AG10803 (cell line): ENCODE measurements at regions not wholly inside any gene's neighbourhood (a gene's known extent, or its start where the extent isn't known, plus 50 kb on each side); places are given as distances from the start of the nearest gene placed in this dataset.

Experiments used
- DNase-seq: peaks from one replicate; pipeline ENCODE4 v3.0.0; 2010; ENCODE audit warnings: low read depth
- H3K4me3 ChIP-seq: 2 replicates; pipeline ENCODE4 v1.5.1; 2011; ENCODE audit warnings: mild to moderate bottlenecking, low read length, control low read depth
- TF ChIP-seq, protein P1 (sequence below): conservative IDR thresholded peaks from 2 replicates; pipeline ENCODE4 v1.5.1; 2011; ENCODE audit warnings: mild to moderate bottlenecking, low read length, control low read depth, inconsistent platforms

- TF ChIP-seq, protein P1, sequence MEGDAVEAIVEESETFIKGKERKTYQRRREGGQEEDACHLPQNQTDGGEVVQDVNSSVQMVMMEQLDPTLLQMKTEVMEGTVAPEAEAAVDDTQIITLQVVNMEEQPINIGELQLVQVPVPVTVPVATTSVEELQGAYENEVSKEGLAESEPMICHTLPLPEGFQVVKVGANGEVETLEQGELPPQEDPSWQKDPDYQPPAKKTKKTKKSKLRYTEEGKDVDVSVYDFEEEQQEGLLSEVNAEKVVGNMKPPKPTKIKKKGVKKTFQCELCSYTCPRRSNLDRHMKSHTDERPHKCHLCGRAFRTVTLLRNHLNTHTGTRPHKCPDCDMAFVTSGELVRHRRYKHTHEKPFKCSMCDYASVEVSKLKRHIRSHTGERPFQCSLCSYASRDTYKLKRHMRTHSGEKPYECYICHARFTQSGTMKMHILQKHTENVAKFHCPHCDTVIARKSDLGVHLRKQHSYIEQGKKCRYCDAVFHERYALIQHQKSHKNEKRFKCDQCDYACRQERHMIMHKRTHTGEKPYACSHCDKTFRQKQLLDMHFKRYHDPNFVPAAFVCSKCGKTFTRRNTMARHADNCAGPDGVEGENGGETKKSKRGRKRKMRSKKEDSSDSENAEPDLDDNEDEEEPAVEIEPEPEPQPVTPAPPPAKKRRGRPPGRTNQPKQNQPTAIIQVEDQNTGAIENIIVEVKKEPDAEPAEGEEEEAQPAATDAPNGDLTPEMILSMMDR, result no peak
- H3K4me3 ChIP-seq, result no peak overlapping the region
- DNase-seq, result no peak
Observed at GRCh38 chr1:22236900-22237299, 94.0 kb upstream of the WNT4 start.

- no peak for DNase-seq
- H3K4me3 ChIP-seq, result no peak overlapping the region
- TF ChIP-seq, protein P1, result no peak
Observed at GRCh38 chr1:22237433-22238093, 94.7 kb upstream of the WNT4 start.

- TF ChIP-seq, protein P1, result no peak
- no peak for DNase-seq
- no peak overlapping the region for H3K4me3 ChIP-seq
Observed at GRCh38 chr1:22238356-22239224, 95.7 kb upstream of the WNT4 start.

- H3K4me3 ChIP-seq, result no peak overlapping the region
- TF ChIP-seq, protein P1, result no peak
- DNase-seq, result no peak
Observed at GRCh38 chr1:22239378-22239777, 96.5 kb upstream of the WNT4 start.

DNA sequence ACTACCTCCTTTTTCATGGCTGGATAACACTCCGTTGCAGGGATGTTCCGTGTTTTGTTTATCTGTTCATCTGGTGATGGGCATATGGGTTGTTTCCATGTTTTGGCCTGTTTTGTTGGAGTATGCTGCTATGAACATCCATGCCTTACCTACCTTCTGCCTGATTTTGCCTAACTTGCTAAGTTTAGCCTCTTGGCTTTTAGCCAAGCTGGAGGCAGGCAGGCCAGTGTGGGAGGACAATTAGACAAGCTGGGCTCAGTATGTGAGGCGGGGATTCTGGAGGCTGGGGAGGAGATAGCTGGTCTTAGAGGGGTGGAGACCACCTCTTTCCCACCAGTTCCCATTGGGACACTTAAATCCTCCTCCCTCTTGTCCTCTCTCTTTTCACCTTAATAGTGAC lies 98.4 kb upstream of the WNT4 start:
- DNase-seq, result no peak
- no peak overlapping the region for H3K4me3 ChIP-seq
- TF ChIP-seq, protein P1, result no peak

- TF ChIP-seq, protein P1, result no peak
Observed at GRCh38 chr1:22241811-22242210, 98.9 kb upstream of the WNT4 start.

More at GRCh38 chr1:22241811-22242210, 98.9 kb upstream of the WNT4 start:
- DNase-seq, result no peak
- no peak overlapping the region for H3K4me3 ChIP-seq
